HEK293 (cell line): ENCODE measurements at regions not wholly inside any gene's neighbourhood (a gene's known extent, or its start where the extent isn't known, plus 50 kb on each side); places are given as distances from the start of the nearest gene placed in this dataset.

Experiments
- CTCF ChIA-PET: fragments of 350-600 bp; formaldehyde crosslinking; extraction: SDS; loops from one replicate; lab custom pipeline; 2021; ENCODE audit warnings: antibody characterized with exemption; lab: Yijun Ruan, JAX
- POLR2A ChIA-PET: fragments of 300-600 bp; formaldehyde crosslinking; extraction: SDS; loops from one replicate; lab custom pipeline; 2020; ENCODE audit warnings: antibody characterized with exemption, inconsistent platforms; lab: Yijun Ruan, JAX
- H3K27ac ChIP-seq: fragments of 200-500 bp; sonication (Bioruptor generic); 2 replicates; pipeline ENCODE4 v1.5.1; 2014; ENCODE audit warnings: low read depth, low read length, control low read depth, inconsistent platforms; ENCODE audit errors: extremely low read depth
- H3K36me3 ChIP-seq, 2 experiments: fragments of 200-500 bp in 1 of 2; sonication (Bioruptor generic) in 1 of 2; 1 replicate in 1 of 2; 2 replicates in 1 of 2; pipeline ENCODE4 v1.5.1; 2014 to 2017; ENCODE audit warnings: inconsistent platforms in 2 of 2, low read length in 2 of 2; ENCODE audit not compliant: control insufficient read depth in 2 of 2, insufficient read depth in 1 of 2
- H3K4me1 ChIP-seq: fragments of 200-500 bp; sonication (Bioruptor generic); 2 replicates; pipeline ENCODE4 v1.5.1; 2014; ENCODE audit warnings: mild to moderate bottlenecking, low read length, inconsistent platforms; ENCODE audit not compliant: control insufficient read depth, insufficient read depth
- H3K4me3 ChIP-seq: 2 replicates; pipeline ENCODE4 v1.5.1; 2011; ENCODE audit warnings: low read depth, mild to moderate bottlenecking, control low read depth, low read length, moderate library complexity
- H3K9me3 ChIP-seq: fragments of 200-500 bp; sonication (Bioruptor generic); 2 replicates; pipeline ENCODE4 v1.5.1; 2014; ENCODE audit warnings: low read depth, low read length, inconsistent platforms; ENCODE audit not compliant: control insufficient read depth, insufficient read depth
- ATF2 ChIP-seq: fragments of 450-650 bp; formaldehyde crosslinking; IDR thresholded peaks from 2 replicates; pipeline ENCODE4 v1.5.1; 2016; ENCODE audit warnings: missing biosample characterization, missing genetic modification characterization, low read depth
- FEZF1 ChIP-seq: fragments of 450-650 bp; formaldehyde crosslinking; IDR thresholded peaks from 2 replicates; pipeline ENCODE4 v1.5.1; 2016; ENCODE audit warnings: missing biosample characterization, missing genetic modification characterization
- IKZF3 ChIP-seq: fragments of 450-650 bp; IDR thresholded peaks from 2 replicates; pipeline ENCODE4 v1.5.0; 2018; ENCODE audit warnings: missing biosample characterization, mild to moderate bottlenecking, missing genetic modification characterization, moderate library complexity
- KLF10 ChIP-seq: fragments of 450-650 bp; IDR thresholded peaks from 2 replicates; pipeline ENCODE4 v1.5.1; 2018; ENCODE audit warnings: missing biosample characterization, mild to moderate bottlenecking, missing genetic modification characterization
- ZNF18 ChIP-seq: fragments of 450-650 bp; formaldehyde crosslinking; IDR thresholded peaks from 2 replicates; pipeline ENCODE4 v1.5.1; 2016; ENCODE audit warnings: missing biosample characterization, missing genetic modification characterization
- ZNF24 ChIP-seq: fragments of 450-650 bp; formaldehyde crosslinking; IDR thresholded peaks from 2 replicates; pipeline ENCODE4 v1.5.1; 2016; ENCODE audit warnings: missing biosample characterization, missing genetic modification characterization
- ZNF266 ChIP-seq: fragments of 450-650 bp; formaldehyde crosslinking; IDR thresholded peaks from 2 replicates; pipeline ENCODE4 v1.5.1; 2016; ENCODE audit warnings: missing biosample characterization, missing genetic modification characterization, low read depth
- ZNF596 ChIP-seq: fragments of 450-650 bp; IDR thresholded peaks from 2 replicates; pipeline ENCODE4 v1.5.0; 2018; ENCODE audit warnings: missing biosample characterization, mild to moderate bottlenecking, missing genetic modification characterization, moderate library complexity
- ZNF701 ChIP-seq: fragments of 450-650 bp; formaldehyde crosslinking; IDR thresholded peaks from 2 replicates; pipeline ENCODE4 v1.5.1; 2016; ENCODE audit warnings: missing biosample characterization, missing genetic modification characterization
- ZNF830 ChIP-seq: fragments of 450-650 bp; IDR thresholded peaks from 2 replicates; pipeline ENCODE4 v1.5.0; 2018; ENCODE audit warnings: missing biosample characterization, missing genetic modification characterization, low read depth, mild to moderate bottlenecking, moderate library complexity
- ZSCAN30 ChIP-seq: fragments of 450-650 bp; IDR thresholded peaks from 2 replicates; pipeline ENCODE4 v1.5.1; 2018; ENCODE audit warnings: missing biosample characterization, mild to moderate bottlenecking, missing genetic modification characterization, moderate library complexity
- TF ChIP-seq, protein P1 (sequence below): fragments of 450-650 bp; formaldehyde crosslinking; IDR thresholded peaks from 2 replicates; pipeline ENCODE4 v1.5.1; 2016; ENCODE audit warnings: missing biosample characterization, missing genetic modification characterization
- TF ChIP-seq, protein P2 (sequence below): fragments of 450-650 bp; formaldehyde crosslinking; IDR thresholded peaks from 2 replicates; pipeline ENCODE4 v1.5.1; 2016; ENCODE audit warnings: missing biosample characterization, missing genetic modification characterization
- TF ChIP-seq, protein P3 (sequence below): fragments of 450-650 bp; formaldehyde crosslinking; IDR thresholded peaks from 2 replicates; pipeline ENCODE4 v1.5.1; 2016; ENCODE audit warnings: missing biosample characterization, missing genetic modification characterization
- TF ChIP-seq, protein P4 (sequence below): fragments of 450-650 bp; formaldehyde crosslinking; IDR thresholded peaks from 2 replicates; pipeline ENCODE4 v1.5.1; 2017; ENCODE audit warnings: missing biosample characterization, missing genetic modification characterization

GRCh38 chr6:4703382-4703781 is 72.8 kb upstream of the CDYL start (continued):
- TF ChIP-seq FEZF1 (no peak), ZNF18 (tag by site-specific recombination) (no peak), ZSCAN30 (tag by site-specific recombination) (no peak)
- TF ChIP-seq, protein P1, sequence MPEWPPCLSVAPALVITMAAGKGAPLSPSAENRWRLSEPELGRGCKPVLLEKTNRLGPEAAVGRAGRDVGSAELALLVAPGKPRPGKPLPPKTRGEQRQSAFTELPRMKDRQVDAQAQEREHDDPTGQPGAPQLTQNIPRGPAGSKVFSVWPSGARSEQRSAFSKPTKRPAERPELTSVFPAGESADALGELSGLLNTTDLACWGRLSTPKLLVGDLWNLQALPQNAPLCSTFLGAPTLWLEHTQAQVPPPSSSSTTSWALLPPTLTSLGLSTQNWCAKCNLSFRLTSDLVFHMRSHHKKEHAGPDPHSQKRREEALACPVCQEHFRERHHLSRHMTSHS (tag by site-specific recombination) = no peak

- ChIA-PET POLR2A (no interaction called here), CTCF (interaction anchor here (0.5 to 0.8 kb wide), 2 partner anchors 27 to 58 kb away, joined by 3 to 5 read pairs; no protein-coding TSS in a partner anchor)
- Histone ChIP-seq H3K4me1 (no peaks in the 10 kb centered on the region), H3K9me3 (no peaks in the 10 kb centered on the region), H3K4me3 (no peak overlapping the region), H3K27ac (no peak overlapping the region), H3K36me3 (no peaks in the 10 kb centered on the region)
- TF ChIP-seq, protein P2, sequence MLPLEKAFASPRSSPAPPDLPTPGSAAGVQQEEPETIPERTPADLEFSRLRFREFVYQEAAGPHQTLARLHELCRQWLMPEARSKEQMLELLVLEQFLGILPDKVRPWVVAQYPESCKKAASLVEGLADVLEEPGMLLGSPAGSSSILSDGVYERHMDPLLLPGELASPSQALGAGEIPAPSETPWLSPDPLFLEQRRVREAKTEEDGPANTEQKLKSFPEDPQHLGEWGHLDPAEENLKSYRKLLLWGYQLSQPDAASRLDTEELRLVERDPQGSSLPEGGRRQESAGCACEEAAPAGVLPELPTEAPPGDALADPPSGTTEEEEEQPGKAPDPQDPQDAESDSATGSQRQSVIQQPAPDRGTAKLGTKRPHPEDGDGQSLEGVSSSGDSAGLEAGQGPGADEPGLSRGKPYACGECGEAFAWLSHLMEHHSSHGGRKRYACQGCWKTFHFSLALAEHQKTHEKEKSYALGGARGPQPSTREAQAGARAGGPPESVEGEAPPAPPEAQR (tag by site-specific recombination) = no peak
- TF ChIP-seq IKZF3 (tag by site-specific recombination) = no peak
- TF ChIP-seq ZNF830 = no peak
- TF ChIP-seq, protein P3, sequence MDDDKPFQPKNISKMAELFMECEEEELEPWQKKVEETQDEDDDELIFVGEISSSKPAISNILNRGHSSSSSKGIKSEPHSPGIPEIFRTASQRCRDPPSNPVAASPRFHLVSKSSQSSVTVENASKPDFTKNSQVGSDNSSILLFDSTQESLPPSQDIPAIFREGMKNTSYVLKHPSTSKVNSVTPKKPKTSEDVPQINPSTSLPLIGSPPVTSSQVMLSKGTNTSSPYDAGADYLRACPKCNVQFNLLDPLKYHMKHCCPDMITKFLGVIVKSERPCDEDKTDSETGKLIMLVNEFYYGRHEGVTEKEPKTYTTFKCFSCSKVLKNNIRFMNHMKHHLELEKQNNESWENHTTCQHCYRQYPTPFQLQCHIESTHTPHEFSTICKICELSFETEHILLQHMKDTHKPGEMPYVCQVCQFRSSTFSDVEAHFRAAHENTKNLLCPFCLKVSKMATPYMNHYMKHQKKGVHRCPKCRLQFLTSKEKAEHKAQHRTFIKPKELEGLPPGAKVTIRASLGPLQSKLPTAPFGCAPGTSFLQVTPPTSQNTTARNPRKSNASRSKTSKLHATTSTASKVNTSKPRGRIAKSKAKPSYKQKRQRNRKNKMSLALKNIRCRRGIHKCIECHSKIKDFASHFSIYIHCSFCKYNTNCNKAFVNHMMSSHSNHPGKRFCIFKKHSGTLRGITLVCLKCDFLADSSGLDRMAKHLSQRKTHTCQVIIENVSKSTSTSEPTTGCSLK (tag by site-specific recombination) = no peak
- TF ChIP-seq ZNF24 (tag by site-specific recombination) = no peak
- no peak for TF ChIP-seq ZNF701 (tag by site-specific recombination)
- TF ChIP-seq ATF2 = no peak
- TF ChIP-seq ZNF266 = no peak
- TF ChIP-seq, protein P1 (tag by site-specific recombination) = no peak
- no peak for TF ChIP-seq ZNF596 (tag by site-specific recombination)
- TF ChIP-seq, protein P4, sequence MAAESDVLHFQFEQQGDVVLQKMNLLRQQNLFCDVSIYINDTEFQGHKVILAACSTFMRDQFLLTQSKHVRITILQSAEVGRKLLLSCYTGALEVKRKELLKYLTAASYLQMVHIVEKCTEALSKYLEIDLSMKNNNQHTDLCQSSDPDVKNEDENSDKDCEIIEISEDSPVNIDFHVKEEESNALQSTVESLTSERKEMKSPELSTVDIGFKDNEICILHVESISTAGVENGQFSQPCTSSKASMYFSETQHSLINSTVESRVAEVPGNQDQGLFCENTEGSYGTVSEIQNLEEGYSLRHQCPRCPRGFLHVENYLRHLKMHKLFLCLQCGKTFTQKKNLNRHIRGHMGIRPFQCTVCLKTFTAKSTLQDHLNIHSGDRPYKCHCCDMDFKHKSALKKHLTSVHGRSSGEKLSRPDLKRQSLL (tag by site-specific recombination) = no peak
- TF ChIP-seq KLF10 = no peak
These were observed 77.1 kb upstream of the CDYL start for GRCh38 chr6:4698901-4699659.
